ENCODE measurements at regions not wholly inside any gene's neighbourhood (a gene's known extent, or its start where the extent isn't known, plus 50 kb on each side); places are given as distances from the start of the nearest gene placed in this dataset.

GRCh38 chr14:96624661-96625425, 122.7 kb downstream of the PAPOLA start:
- ChIA-PET POLR2A (interaction anchor here (0.6 kb wide), 1 partner anchor 193 kb away, joined by 3 read pairs; no protein-coding TSS in a partner anchor), CTCF (no interaction called here)
- intact Hi-C loops (cut with DNase I, micrococcal nuclease), result no loop called here
- Mint-ChIP-seq H3K36me3 (ENCODE audit: low read depth) (no peaks in the 10 kb centered on the region), H3K4me1 (ENCODE audit: low read depth) (no peaks in the 10 kb centered on the region), H3K9me3 (no peaks in the 10 kb centered on the region), H3K27ac (no peak overlapping the region), H3K27me3 (peaks cover 33% of the 10 kb centered on the region), H3K4me3 (no peak overlapping the region)
- H3K4me1 ChIP-seq (ENCODE audit: insufficient read depth, low read length), result no peaks in the 10 kb centered on the region
- ATAC-seq (ENCODE audit: poor library complexity) (no peak), DNase-seq (no peak)
- no peak overlapping the region for H3K27ac ChIP-seq (ENCODE audit: low read depth in 1 of 2, low read length in 2 of 2)
- no peak overlapping the region for H3K4me3 ChIP-seq (ENCODE audit: low read length)
- no peak for TF ChIP-seq CTCF (IDR thresholded peaks at IDR 0.05)
- no peaks in the 10 kb centered on the region for H3K36me3 ChIP-seq (ENCODE audit: insufficient read depth, low read length)
- no peaks in the 10 kb centered on the region for H3K9me3 ChIP-seq (ENCODE audit: control insufficient read depth in 1 of 2, insufficient read depth in 1 of 2, low read length in 2 of 2)
- H3K27me3 ChIP-seq (ENCODE audit: control insufficient read depth in 1 of 2, insufficient read depth in 2 of 2, low read length in 2 of 2), result peaks cover 7 to 14% of the 10 kb centered on the region in 2 experiments

GRCh38 chr14:96625426-96625985, 123.3 kb downstream of the PAPOLA start:
- H3K9me3 ChIP-seq (ENCODE audit: control insufficient read depth in 1 of 2, insufficient read depth in 1 of 2, low read length in 2 of 2), result no peaks in the 10 kb centered on the region
- Mint-ChIP-seq H3K4me3 (no peak overlapping the region), H3K27me3 (peaks cover 33% of the 10 kb centered on the region), H3K9me3 (no peaks in the 10 kb centered on the region), H3K4me1 (ENCODE audit: low read depth) (no peaks in the 10 kb centered on the region), H3K36me3 (ENCODE audit: low read depth) (no peaks in the 10 kb centered on the region), H3K27ac (no peak overlapping the region)
- ChIA-PET POLR2A (no interaction called here), CTCF (no interaction called here)
- intact Hi-C loops (cut with DNase I, micrococcal nuclease), result no loop called here
- ATAC-seq (ENCODE audit: poor library complexity) (no peak), DNase-seq (no peak)
- H3K27ac ChIP-seq (ENCODE audit: low read depth in 1 of 2, low read length in 2 of 2), result no peak overlapping the region
- no peaks in the 10 kb centered on the region for H3K4me1 ChIP-seq (ENCODE audit: insufficient read depth, low read length)
- H3K27me3 ChIP-seq (ENCODE audit: control insufficient read depth in 1 of 2, insufficient read depth in 2 of 2, low read length in 2 of 2), result peaks cover 10 to 14% of the 10 kb centered on the region in 2 experiments
- no peak for TF ChIP-seq CTCF (IDR thresholded peaks at IDR 0.05)
- no peaks in the 10 kb centered on the region for H3K36me3 ChIP-seq (ENCODE audit: insufficient read depth, low read length)
- no peak overlapping the region for H3K4me3 ChIP-seq (ENCODE audit: low read length)

GRCh38 chr14:96626121-96626768, 124.1 kb downstream of the PAPOLA start:
- H3K27me3 Mint-ChIP-seq, result peaks cover 32% of the 10 kb centered on the region
- DNase-seq (no peak), ATAC-seq (ENCODE audit: poor library complexity) (no peak)
- CTCF ChIA-PET, result no interaction called here
- Histone ChIP-seq H3K27ac (ENCODE audit: low read depth in 1 of 2, low read length in 2 of 2) (no peak overlapping the region), H3K4me3 (ENCODE audit: low read length) (no peak overlapping the region), H3K36me3 (ENCODE audit: insufficient read depth, low read length) (no peaks in the 10 kb centered on the region), H3K9me3 (ENCODE audit: control insufficient read depth in 1 of 2, insufficient read depth in 1 of 2, low read length in 2 of 2) (no peaks in the 10 kb centered on the region), H3K27me3 (ENCODE audit: control insufficient read depth in 1 of 2, insufficient read depth in 2 of 2, low read length in 2 of 2) (peaks cover 10 to 14% of the 10 kb centered on the region in 2 experiments), H3K4me1 (ENCODE audit: insufficient read depth, low read length) (no peaks in the 10 kb centered on the region)
- intact Hi-C loops (cut with DNase I, micrococcal nuclease), result no loop called here
- H3K27ac Mint-ChIP-seq, result no peak overlapping the region
- POLR2A ChIA-PET, result no interaction called here
- no peak overlapping the region for H3K4me3 Mint-ChIP-seq
- H3K36me3 Mint-ChIP-seq (ENCODE audit: low read depth), result no peaks in the 10 kb centered on the region
- no peak for TF ChIP-seq CTCF (IDR thresholded peaks at IDR 0.05)
- no peaks in the 10 kb centered on the region for H3K4me1 Mint-ChIP-seq (ENCODE audit: low read depth)
- no peaks in the 10 kb centered on the region for H3K9me3 Mint-ChIP-seq

Measured in CD4-positive, alpha-beta T cell (primary cell).